Esophagus mucosa (tissue), 1 donor: ENCODE measurements at regions not wholly inside any gene's neighbourhood (a gene's known extent, or its start where the extent isn't known, plus 50 kb on each side); places are given as distances from the start of the nearest gene placed in this dataset.
"Not testable (repeated sequence)": the region's sequence is repeated elsewhere in the genome, so short reads cannot be mapped to it uniquely, and the experiment has no call there.

Experiments
- ATAC-seq: fragments of 200-7000 bp; cut with Tn5 transposase; one replicate; pipeline ENCODE4 v1.9.1; 2020
- donor health status: DM: yes; HTN: yes; CAD: no.

- ATAC-seq: not testable (repeated sequence)
Measured at GRCh38 chr16:29294951-29295795, 111.3 kb downstream of the NPIPB11 start.

GRCh38 chr16:29294400-29294933, 112.0 kb downstream of the NPIPB11 start:
- not testable (repeated sequence) for ATAC-seq

- ATAC-seq: not testable (repeated sequence)
Measured at GRCh38 chr16:29293545-29293944, 113.0 kb downstream of the NPIPB11 start.

DNA sequence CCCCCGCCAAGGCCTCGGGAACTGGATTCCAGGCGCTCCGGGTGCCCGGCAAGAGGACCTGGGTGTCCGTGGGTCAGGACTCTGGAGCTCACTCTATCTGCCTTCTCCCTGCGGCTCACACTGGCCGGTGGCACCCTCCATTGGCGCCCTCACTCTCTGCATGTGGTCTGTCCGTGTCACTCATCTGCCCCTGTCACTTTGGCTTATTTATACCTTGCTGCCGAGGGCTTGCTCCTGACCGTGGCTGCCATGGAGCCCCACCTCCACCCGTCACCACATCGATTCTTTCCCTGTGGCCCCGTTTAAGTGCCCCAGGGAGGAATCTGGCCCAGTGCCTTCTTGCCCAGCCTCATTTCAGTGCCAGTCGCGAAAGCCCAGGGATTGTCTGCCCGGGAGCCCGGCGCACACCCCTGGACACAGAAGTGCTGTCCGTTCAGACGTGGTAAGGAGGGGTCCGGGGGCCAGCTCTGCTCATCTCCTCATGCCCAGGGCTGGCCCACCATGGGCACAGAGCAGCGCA, 113.5 kb downstream of the NPIPB11 start:
- ATAC-seq: not testable (repeated sequence)

GRCh38 chr16:29291329-29292271, 114.9 kb downstream of the NPIPB11 start:
- ATAC-seq: peak; percentile 22

GRCh38 chr16:29290631-29291247, 115.8 kb downstream of the NPIPB11 start:
- peak; percentile 94 for ATAC-seq

DNA sequence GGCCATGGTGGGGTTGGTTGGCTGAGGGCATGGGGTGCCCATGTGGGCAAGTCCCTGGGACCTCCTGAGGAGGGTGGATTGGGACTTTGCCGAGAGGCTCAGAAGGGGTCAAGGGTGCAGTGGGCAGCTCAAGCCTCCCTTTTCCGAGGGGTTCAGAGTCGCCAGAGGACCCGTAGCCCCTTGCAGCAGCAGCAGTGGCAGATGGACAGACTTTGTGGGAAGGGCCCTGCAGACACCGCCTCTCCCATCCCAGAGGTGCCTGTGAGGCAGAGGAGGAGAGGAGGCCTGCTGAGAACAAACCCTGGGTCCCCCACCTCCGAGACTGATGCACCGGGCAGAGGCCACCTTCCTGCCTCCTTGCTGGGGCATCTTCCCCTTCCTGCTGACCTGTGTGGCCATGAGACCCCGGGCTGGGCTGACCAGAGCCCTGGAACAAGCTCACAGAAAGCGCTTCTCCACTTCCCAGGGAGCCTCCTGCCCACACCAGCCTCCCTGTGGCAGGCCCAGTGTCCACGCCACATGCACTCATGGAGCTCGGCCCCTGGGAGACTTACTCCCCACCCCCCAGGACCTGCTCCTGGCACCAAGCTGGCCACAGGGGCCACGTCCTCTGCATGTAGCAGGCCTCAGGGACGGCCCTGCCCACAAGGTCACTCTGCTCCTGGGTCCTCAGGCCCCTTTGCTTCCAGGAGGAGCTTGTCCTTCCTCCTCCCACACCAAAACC, 116.8 kb downstream of the NPIPB11 start:
- ATAC-seq: not testable (repeated sequence)

- not testable (repeated sequence) for ATAC-seq
Measured at GRCh38 chr16:29288711-29289474, 117.6 kb downstream of the NPIPB11 start.

DNA sequence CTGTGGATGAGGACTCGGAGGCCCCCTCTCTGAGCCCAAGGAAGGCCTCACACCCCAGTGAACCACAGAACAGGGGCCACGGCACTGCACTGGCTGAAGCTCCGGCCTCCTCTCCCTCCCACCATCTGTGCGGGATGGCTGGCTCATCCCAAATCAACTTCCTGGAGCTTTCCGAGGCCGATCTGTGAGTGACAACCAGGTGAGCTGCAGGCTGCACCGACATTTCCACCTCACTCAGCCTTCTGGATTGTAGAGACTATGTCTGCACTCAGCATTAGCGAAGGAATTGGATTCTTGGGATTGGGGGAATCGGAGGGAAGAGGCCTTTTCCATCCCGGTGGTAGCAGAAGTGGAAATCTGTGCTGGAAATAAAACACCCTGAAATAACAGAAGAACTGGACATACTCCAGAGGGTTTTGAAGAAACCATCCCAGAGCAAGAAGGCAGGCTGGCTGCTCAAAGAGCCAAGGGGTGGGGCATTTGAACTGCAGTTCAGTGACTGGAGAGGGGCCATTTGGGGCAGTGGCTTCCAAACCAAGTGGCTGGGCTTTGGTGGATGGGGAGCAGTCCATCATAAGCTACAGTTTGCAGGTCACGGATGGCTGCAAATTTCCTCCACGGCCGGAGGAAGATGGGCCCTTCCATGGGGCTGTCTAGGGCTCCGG, 118.5 kb downstream of the NPIPB11 start:
- not testable (repeated sequence) for ATAC-seq

DNA sequence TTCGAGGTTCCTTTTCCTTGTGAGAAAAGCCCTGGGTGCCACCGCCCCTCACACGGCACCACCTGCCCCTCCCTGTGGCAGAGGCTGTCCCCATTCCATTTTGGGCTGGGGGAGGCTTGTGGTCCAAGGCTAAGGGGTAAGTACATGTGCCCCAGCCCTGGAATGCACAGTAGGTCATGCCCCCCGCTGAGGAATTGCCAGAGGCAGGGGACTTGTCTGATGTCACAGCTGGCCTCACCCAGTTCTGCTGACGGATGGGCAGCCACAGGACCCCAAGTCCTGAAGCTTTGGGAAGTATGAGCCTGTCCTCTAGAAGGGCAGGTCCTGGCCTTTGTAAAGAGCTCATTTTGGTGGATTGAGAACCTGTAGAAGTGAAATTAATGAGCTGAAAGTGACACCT, 119.3 kb downstream of the NPIPB11 start:
- not testable (repeated sequence) for ATAC-seq

DNA sequence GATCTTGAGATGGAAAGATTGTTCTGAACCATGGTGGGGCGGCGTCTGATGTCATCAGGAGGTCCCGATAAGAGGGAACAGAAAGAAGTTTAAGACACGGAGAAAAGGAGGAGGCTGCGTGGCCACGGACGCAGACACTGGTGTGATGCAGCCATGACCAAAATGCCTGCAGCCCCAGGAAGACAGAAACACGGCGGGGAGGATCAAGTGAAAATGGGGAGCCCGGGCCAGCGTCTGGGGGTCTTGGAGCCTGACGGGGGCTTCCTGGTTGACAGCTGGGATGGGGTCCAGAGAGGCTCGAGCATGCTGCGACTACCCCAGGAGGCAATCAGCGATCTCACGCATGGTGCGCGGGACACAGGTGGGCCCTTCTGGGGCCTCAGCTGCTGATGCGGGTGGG, 119.7 kb downstream of the NPIPB11 start:
- not testable (repeated sequence) for ATAC-seq

- ATAC-seq: not testable (repeated sequence)
Measured at GRCh38 chr16:29286161-29286560, 120.3 kb downstream of the NPIPB11 start.

- ATAC-seq: peak; percentile 16
Measured at GRCh38 chr16:29285151-29285885, 121.2 kb downstream of the NPIPB11 start.

- ATAC-seq: not testable (repeated sequence)
Measured at GRCh38 chr16:29284723-29285122, 121.8 kb downstream of the NPIPB11 start.

DNA sequence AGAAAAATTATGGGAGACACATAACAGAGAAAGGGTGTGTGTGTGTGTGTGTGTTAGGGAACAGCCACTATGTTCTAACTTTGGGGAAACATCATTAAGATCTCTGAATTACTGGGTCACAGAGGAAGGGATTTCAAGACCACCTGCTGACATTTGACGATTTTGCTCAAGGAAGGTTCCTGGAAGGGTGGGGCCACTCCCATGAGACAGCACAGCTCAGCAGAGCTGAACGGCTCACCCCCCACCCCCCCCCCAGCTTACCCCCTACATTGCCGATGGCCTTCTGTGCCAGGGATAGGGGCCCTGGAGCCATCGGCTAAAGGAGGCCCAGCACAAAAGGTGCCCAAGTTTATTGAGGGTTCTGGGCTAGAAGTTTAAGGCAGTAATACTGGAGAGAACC, 122.4 kb downstream of the NPIPB11 start:
- ATAC-seq: not testable (repeated sequence)

GRCh38 chr16:29278097-29278871, 128.2 kb downstream of the NPIPB11 start:
- peak; percentile 38 for ATAC-seq

DNA sequence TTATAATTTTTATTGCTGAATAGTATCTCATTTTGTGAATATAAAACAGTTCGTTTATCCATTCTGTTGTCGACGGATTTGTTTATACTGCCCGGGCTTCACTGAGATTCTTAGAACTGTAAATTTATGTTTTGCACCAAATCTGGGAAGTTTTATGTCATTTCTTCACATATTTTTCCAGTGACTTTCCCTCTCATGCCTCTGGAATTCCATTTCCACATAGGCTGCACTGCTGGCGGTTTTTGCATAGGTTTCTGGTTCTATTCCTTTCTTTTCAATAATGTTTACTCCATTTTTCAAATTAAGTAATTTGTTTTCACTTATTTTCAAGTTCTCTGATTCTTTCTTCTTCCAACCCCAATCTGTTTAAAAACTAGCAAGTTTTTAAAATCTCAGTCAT, 130.1 kb downstream of the NPIPB11 start:
- ATAC-seq: not testable (repeated sequence)
